DND-41 (cell line): ENCODE measurements at regions not wholly inside any gene's neighbourhood (a gene's known extent, or its start where the extent isn't known, plus 50 kb on each side); places are given as distances from the start of the nearest gene placed in this dataset.

Experiments
- ATAC-seq: fragments of 200-7000 bp; cut with Tn5 transposase; 3 replicates; pipeline ENCODE4 v1.9.1; 2021; ENCODE audit warnings: low read depth; ENCODE audit not compliant: insufficient read depth
- DNase-seq: peaks from one replicate; pipeline ENCODE4 v3.0.0-alpha.2; 2020
- H2AFZ ChIP-seq: 2 replicates; pipeline ENCODE4 v1.6.0; 2012; ENCODE audit warnings: low read depth, low read length
- H3K27ac ChIP-seq: 2 replicates; pipeline ENCODE4 v1.5.1; 2012; ENCODE audit warnings: low read length, inconsistent platforms
- H3K27me3 ChIP-seq: fragments of 200-600 bp; sonication (generic); 2 replicates; pipeline ENCODE4 v1.6.0; 2012; ENCODE audit warnings: low read length, mild to moderate bottlenecking, inconsistent platforms; ENCODE audit not compliant: insufficient read depth, poor library complexity
- H3K36me3 ChIP-seq: 2 replicates; pipeline ENCODE4 v1.5.1; 2012; ENCODE audit warnings: low read length, inconsistent platforms; ENCODE audit not compliant: insufficient read depth
- H3K4me1 ChIP-seq: 2 replicates; pipeline ENCODE4 v1.5.1; 2012; ENCODE audit warnings: mild to moderate bottlenecking, low read length; ENCODE audit not compliant: insufficient read depth
- H3K4me2 ChIP-seq: 2 replicates; pipeline ENCODE4 v1.6.0; 2012; ENCODE audit warnings: mild to moderate bottlenecking, moderate library complexity, low read length, inconsistent platforms; ENCODE audit not compliant: insufficient read depth
- H3K4me3 ChIP-seq, 2 experiments: fragments of 200-600 bp in 1 of 2; shearing (Covaris generic) in 1 of 2; 2 replicates each; pipeline ENCODE4 v1.5.1; 2012 to 2016; ENCODE audit warnings: inconsistent platforms in 2 of 2, low read length in 2 of 2, mild to moderate bottlenecking in 2 of 2, low read depth in 1 of 2, moderate library complexity in 1 of 2
- H3K79me2 ChIP-seq: 2 replicates; pipeline ENCODE4 v1.6.0; 2012; ENCODE audit warnings: low read length, inconsistent platforms; ENCODE audit not compliant: insufficient read depth
- H3K9ac ChIP-seq: 2 replicates; pipeline ENCODE4 v1.6.0; 2012; ENCODE audit warnings: low read depth, mild to moderate bottlenecking, inconsistent platforms, low read length, moderate library complexity
- H3K9me3 ChIP-seq: 2 replicates; pipeline ENCODE4 v1.5.1; 2012; ENCODE audit warnings: low read length, moderate library complexity, mild to moderate bottlenecking, inconsistent platforms; ENCODE audit not compliant: insufficient read depth, severe bottlenecking
- H4K20me1 ChIP-seq: 2 replicates; pipeline ENCODE4 v1.6.0; 2012; ENCODE audit warnings: low read length; ENCODE audit not compliant: insufficient read depth
- CTCF ChIP-seq: IDR thresholded peaks from 2 replicates; pipeline ENCODE4 v1.5.1; 2012; ENCODE audit warnings: borderline replicate concordance, low read length, moderate library complexity, mild to moderate bottlenecking; ENCODE audit not compliant: poor library complexity, severe bottlenecking; ENCODE audit errors: extremely low read depth
- EZH2 ChIP-seq: IDR thresholded peaks from 3 replicates; pipeline ENCODE4 v1.6.1; 2012; ENCODE audit warnings: borderline replicate concordance, low read depth, mild to moderate bottlenecking, moderate library complexity, low read length, inconsistent platforms; ENCODE audit not compliant: severe bottlenecking

- no peaks in the 10 kb centered on the region for H3K36me3 ChIP-seq
- TF ChIP-seq EZH2: no peak
- TF ChIP-seq CTCF: no peak
- H4K20me1 ChIP-seq: no peaks in the 10 kb centered on the region
- no peaks in the 10 kb centered on the region for H3K4me1 ChIP-seq
- no peaks in the 10 kb centered on the region for H3K9me3 ChIP-seq
- DNase-seq: no peak
- no peak overlapping the region for H3K27ac ChIP-seq
- H3K4me3 ChIP-seq: no peak overlapping the region
- no peak for ATAC-seq
- H3K4me2 ChIP-seq: no peak overlapping the region
- H3K27me3 ChIP-seq: no peaks in the 10 kb centered on the region
- no peak overlapping the region for H3K9ac ChIP-seq
- no peaks in the 10 kb centered on the region for H3K79me2 ChIP-seq
- no peak overlapping the region for H2AFZ ChIP-seq
Observed at GRCh38 chr7:46775020-46775419, 806.9 kb downstream of the TNS3 start.

GRCh38 chr7:46774515-46774914 lies 807.4 kb downstream of the TNS3 start:
- Histone ChIP-seq H3K9ac (no peak overlapping the region), H4K20me1 (no peaks in the 10 kb centered on the region), H2AFZ (no peak overlapping the region), H3K4me1 (no peaks in the 10 kb centered on the region), H3K27me3 (no peaks in the 10 kb centered on the region), H3K9me3 (no peaks in the 10 kb centered on the region), H3K79me2 (no peaks in the 10 kb centered on the region), H3K27ac (no peak overlapping the region), H3K4me3 (no peak overlapping the region), H3K4me2 (no peak overlapping the region), H3K36me3 (no peaks in the 10 kb centered on the region)
- DNase-seq (no peak), ATAC-seq (no peak)
- no peak for TF ChIP-seq EZH2
- TF ChIP-seq CTCF: no peak

- no peak overlapping the region for H3K4me2 ChIP-seq
- H3K4me1 ChIP-seq: no peaks in the 10 kb centered on the region
- no peaks in the 10 kb centered on the region for H3K9me3 ChIP-seq
- TF ChIP-seq EZH2 (no peak), CTCF (no peak)
- no peaks in the 10 kb centered on the region for H4K20me1 ChIP-seq
- no peaks in the 10 kb centered on the region for H3K79me2 ChIP-seq
- no peaks in the 10 kb centered on the region for H3K27me3 ChIP-seq
- no peak overlapping the region for H3K4me3 ChIP-seq
- DNase-seq (no peak), ATAC-seq (no peak)
- no peak overlapping the region for H2AFZ ChIP-seq
- no peak overlapping the region for H3K27ac ChIP-seq
- H3K36me3 ChIP-seq: no peaks in the 10 kb centered on the region
- H3K9ac ChIP-seq: no peak overlapping the region
Observed at GRCh38 chr7:46772776-46773175, 809.1 kb downstream of the TNS3 start.

GRCh38 chr7:46767071-46767470 lies 814.8 kb downstream of the TNS3 start:
- Histone ChIP-seq H3K36me3 (no peaks in the 10 kb centered on the region), H3K4me1 (no peaks in the 10 kb centered on the region), H4K20me1 (no peaks in the 10 kb centered on the region), H3K27me3 (no peaks in the 10 kb centered on the region), H3K4me2 (no peak overlapping the region), H3K4me3 (no peak overlapping the region), H3K79me2 (no peaks in the 10 kb centered on the region), H2AFZ (no peak overlapping the region), H3K27ac (no peak overlapping the region), H3K9ac (no peak overlapping the region), H3K9me3 (no peaks in the 10 kb centered on the region)
- ATAC-seq: no peak
- no peak for DNase-seq
- TF ChIP-seq CTCF (no peak), EZH2 (no peak)
